Suprapubic skin (tissue), 4 donors: ENCODE measurements at regions not wholly inside any gene's neighbourhood (a gene's known extent, or its start where the extent isn't known, plus 50 kb on each side); places are given as distances from the start of the nearest gene placed in this dataset.

Source experiments
- DNase-seq, 2 donors: peaks; one replicate each; pipeline ENCODE4 v3.0.0-alpha.2; 2019; ENCODE audit warnings: low spot score in 2 of 2
- H3K27ac ChIP-seq: fragments of 200-600 bp; sonication (generic); one replicate; pipeline ENCODE4 v1.5.1; 2019
- H3K27me3 ChIP-seq: fragments of 200-600 bp; sonication (generic); one replicate; pipeline ENCODE4 v1.5.1; 2019
- H3K36me3 ChIP-seq: fragments of 200-600 bp; sonication (generic); one replicate; pipeline ENCODE4 v1.5.1; 2019
- H3K4me1 ChIP-seq: fragments of 200-600 bp; sonication (generic); one replicate; pipeline ENCODE4 v1.5.1; 2019
- H3K4me3 ChIP-seq: fragments of 200-600 bp; sonication (generic); one replicate; pipeline ENCODE4 v1.5.1; 2019; ENCODE audit warnings: mild to moderate bottlenecking
- H3K9me3 ChIP-seq: fragments of 200-600 bp; sonication (generic); one replicate; pipeline ENCODE4 v1.5.1; 2019
- CTCF ChIP-seq, 2 donors: fragments of 200-600 bp in 1 of 2; fragments of 450-650 bp in 1 of 2; sonication (generic) in 1 of 2; IDR thresholded peaks; one replicate each; pipeline ENCODE4 v1.5.1; 2016 to 2019; ENCODE audit warnings: antibody characterized with exemption in 2 of 2, mild to moderate bottlenecking in 1 of 2, moderate library complexity in 1 of 2
- EP300 ChIP-seq: sonication (generic); formaldehyde crosslinking; IDR thresholded peaks from one replicate; pipeline ENCODE4 v1.6.1; 2017; ENCODE audit warnings: antibody characterized with exemption
- POLR2A ChIP-seq, 2 donors: fragments of 450-650 bp; IDR thresholded peaks; one replicate each; pipeline ENCODE4 v1.6.1; 2017; ENCODE audit warnings: antibody characterized with exemption in 2 of 2, mild to moderate bottlenecking in 2 of 2, moderate library complexity in 2 of 2
- POLR2AphosphoS5 ChIP-seq, 3 donors: sonication (generic); formaldehyde crosslinking; IDR thresholded peaks; one replicate each; pipeline ENCODE4 v1.6.1; 2017; ENCODE audit warnings: antibody characterized with exemption in 3 of 3
- WGBS: methylation state at CpG from one replicate; pipeline ENCODE4 v1.1.5; 2018; 5-methylcytosine and 5-hydroxymethylcytosine counted together

GRCh38 chr1:5485968-5486696 lies 506.1 kb downstream of the NPHP4 start:
- Histone ChIP-seq H3K27me3 (peaks cover 45% of the 10 kb centered on the region), H3K36me3 (no peaks in the 10 kb centered on the region), H3K4me1 (peaks cover 4% of the 10 kb centered on the region), H3K4me3 (no peak overlapping the region), H3K9me3 (no peaks in the 10 kb centered on the region), H3K27ac (no peak overlapping the region)
- TF ChIP-seq EP300: no peak
- TF ChIP-seq CTCF (IDR thresholded peaks at IDR 0.05): no peak
- no peak for TF ChIP-seq POLR2A (IDR thresholded peaks at IDR 0.05)
- TF ChIP-seq POLR2AphosphoS5 (IDR thresholded peaks at IDR 0.05): no peak
- 70% methylated on average over 7 of the region's 7 CpGs for WGBS
- DNase-seq: no peak

DNA sequence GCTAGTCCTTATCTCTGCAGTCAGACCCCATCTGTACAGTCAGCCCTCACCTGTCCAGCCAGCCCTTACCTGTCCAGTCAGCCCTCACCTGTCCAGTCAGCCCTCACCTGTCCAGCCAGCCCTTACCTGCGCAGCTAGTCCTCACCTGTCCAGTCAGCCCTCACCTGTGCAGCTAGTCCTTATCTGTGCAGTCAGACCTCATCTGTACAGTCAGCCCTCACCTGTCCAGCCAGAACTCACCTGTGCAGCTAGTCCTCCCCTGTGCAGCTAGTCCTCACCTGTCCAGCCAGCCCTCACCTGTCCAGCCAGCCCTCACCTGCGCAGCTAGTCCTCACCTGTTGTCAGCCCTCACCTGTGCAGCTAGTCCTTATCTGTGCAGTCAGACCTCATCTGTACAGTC lies 506.8 kb downstream of the NPHP4 start:
- TF ChIP-seq POLR2A (IDR thresholded peaks at IDR 0.05) (no peak), EP300 (no peak), POLR2AphosphoS5 (IDR thresholded peaks at IDR 0.05) (no peak), CTCF (IDR thresholded peaks at IDR 0.05) (no peak)
- H3K27ac ChIP-seq: no peak overlapping the region
- H3K36me3 ChIP-seq: no peaks in the 10 kb centered on the region
- no peaks in the 10 kb centered on the region for H3K4me1 ChIP-seq
- no peak for DNase-seq
- H3K9me3 ChIP-seq: no peaks in the 10 kb centered on the region
- peaks cover 49% of the 10 kb centered on the region for H3K27me3 ChIP-seq
- 100% methylated on average over 2 of the region's 2 CpGs for WGBS
- no peak overlapping the region for H3K4me3 ChIP-seq

- Histone ChIP-seq H3K4me1 (no peaks in the 10 kb centered on the region), H3K27ac (no peak overlapping the region), H3K36me3 (no peaks in the 10 kb centered on the region), H3K27me3 (peaks cover 53% of the 10 kb centered on the region), H3K9me3 (no peaks in the 10 kb centered on the region), H3K4me3 (no peak overlapping the region)
- 71% methylated on average over 15 of the region's 15 CpGs for WGBS
- DNase-seq: no peak
- TF ChIP-seq POLR2A (IDR thresholded peaks at IDR 0.05) (no peak), EP300 (no peak), POLR2AphosphoS5 (IDR thresholded peaks at IDR 0.05) (no peak), CTCF (IDR thresholded peaks at IDR 0.05) (no peak)
Measured at GRCh38 chr1:5484451-5485165, 507.6 kb downstream of the NPHP4 start.

- DNase-seq: no peak
- H3K4me3 ChIP-seq: no peak overlapping the region
- no peak for TF ChIP-seq CTCF (IDR thresholded peaks at IDR 0.05)
- TF ChIP-seq POLR2AphosphoS5 (IDR thresholded peaks at IDR 0.05): no peak
- TF ChIP-seq EP300: no peak
- no peak for TF ChIP-seq POLR2A (IDR thresholded peaks at IDR 0.05)
- 38% methylated on average over 9 of the region's 10 CpGs for WGBS
- no peaks in the 10 kb centered on the region for H3K36me3 ChIP-seq
- no peaks in the 10 kb centered on the region for H3K9me3 ChIP-seq
- H3K27ac ChIP-seq: no peak overlapping the region
- no peaks in the 10 kb centered on the region for H3K4me1 ChIP-seq
- H3K27me3 ChIP-seq: peaks cover 56% of the 10 kb centered on the region
Measured at GRCh38 chr1:5481889-5482288, 510.3 kb downstream of the NPHP4 start.

DNA sequence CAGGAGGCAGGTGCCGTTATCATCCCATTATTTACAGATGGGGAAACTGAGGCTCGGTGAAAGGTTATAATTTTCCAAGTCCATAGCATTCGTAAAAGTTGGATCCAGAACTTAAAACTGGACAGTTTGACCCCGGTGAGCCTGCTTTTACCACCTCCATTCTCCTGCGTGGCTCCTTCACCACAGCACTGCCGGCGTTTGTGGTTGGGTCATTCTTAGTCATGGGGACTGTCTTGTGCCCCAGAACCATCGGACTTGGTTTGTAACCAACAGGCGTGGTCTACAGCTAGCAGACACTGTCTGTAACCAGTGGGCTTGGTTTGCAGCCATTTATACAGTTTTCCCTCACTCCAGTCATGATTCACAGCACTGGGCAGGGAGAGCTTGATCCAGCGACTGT lies 511.3 kb downstream of the NPHP4 start:
- TF ChIP-seq POLR2A (IDR thresholded peaks at IDR 0.05): no peak
- no peak for TF ChIP-seq CTCF (IDR thresholded peaks at IDR 0.05)
- Histone ChIP-seq H3K4me1 (no peaks in the 10 kb centered on the region), H3K4me3 (no peak overlapping the region), H3K36me3 (no peaks in the 10 kb centered on the region), H3K27me3 (peaks cover 48% of the 10 kb centered on the region), H3K9me3 (no peaks in the 10 kb centered on the region), H3K27ac (no peak overlapping the region)
- 93% methylated on average over 10 of the region's 10 CpGs for WGBS
- no peak for DNase-seq
